ENCODE measurements at regions not wholly inside any gene's neighbourhood (a gene's known extent, or its start where the extent isn't known, plus 50 kb on each side); places are given as distances from the start of the nearest gene placed in this dataset.

DNA sequence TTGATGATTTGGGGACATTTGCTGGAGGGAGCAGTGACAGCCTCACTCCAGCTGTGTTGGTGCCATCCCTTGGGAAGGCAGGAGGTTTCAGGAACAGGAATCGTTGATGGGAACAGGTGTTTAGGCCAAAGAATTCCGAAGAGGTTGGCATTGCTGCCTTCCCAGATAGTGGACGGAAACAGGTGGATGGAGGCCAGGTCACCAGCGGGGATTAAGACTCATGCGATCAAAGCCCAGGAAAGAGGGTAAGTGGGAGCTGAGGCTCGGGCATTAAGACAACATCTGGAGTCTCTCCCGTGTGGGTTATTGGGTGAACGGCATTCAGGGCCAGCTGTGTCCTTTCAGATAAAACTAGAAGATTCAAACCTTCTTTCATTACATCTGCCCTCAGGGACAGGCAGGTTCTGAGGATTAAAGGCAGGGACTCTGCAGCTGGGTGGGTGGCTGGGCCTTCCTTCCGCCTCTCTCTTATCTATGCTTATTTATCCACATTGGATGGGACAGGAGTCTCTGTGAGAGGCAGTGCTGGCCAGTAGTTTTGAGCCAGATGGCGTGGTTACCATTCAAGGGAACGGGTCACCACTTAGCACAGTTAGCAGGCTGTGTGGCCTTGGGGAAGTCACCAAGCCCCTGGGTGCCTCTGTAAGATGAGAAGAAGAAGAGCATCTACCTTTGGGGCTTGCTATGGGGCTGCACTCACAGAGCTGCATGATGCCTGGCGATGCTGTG lies 67.6 kb downstream of the INSIG1 start:
- no peak overlapping the region for H3K4me3 ChIP-seq (replicated peaks in 1 of 4; ENCODE audit: control extremely low read depth in 1 of 4, insufficient read depth in 1 of 4, low read depth in 3 of 4, low read length in 4 of 4)
- TF ChIP-seq, protein P1, sequence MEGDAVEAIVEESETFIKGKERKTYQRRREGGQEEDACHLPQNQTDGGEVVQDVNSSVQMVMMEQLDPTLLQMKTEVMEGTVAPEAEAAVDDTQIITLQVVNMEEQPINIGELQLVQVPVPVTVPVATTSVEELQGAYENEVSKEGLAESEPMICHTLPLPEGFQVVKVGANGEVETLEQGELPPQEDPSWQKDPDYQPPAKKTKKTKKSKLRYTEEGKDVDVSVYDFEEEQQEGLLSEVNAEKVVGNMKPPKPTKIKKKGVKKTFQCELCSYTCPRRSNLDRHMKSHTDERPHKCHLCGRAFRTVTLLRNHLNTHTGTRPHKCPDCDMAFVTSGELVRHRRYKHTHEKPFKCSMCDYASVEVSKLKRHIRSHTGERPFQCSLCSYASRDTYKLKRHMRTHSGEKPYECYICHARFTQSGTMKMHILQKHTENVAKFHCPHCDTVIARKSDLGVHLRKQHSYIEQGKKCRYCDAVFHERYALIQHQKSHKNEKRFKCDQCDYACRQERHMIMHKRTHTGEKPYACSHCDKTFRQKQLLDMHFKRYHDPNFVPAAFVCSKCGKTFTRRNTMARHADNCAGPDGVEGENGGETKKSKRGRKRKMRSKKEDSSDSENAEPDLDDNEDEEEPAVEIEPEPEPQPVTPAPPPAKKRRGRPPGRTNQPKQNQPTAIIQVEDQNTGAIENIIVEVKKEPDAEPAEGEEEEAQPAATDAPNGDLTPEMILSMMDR (conservative IDR thresholded peaks at IDR 0.05 in 1 of 2, IDR thresholded peaks at IDR 0.05 in 1 of 2; ENCODE audit: low read depth in 1 of 2, low read length in 2 of 2), result no peak
- TF ChIP-seq EZH2 (IDR thresholded peaks at IDR 0.05; ENCODE audit: low read length, missing control alignments), result no peak
- DNase-seq (ENCODE audit: low read depth in 2 of 2), result no peak
- peaks cover 3% of the 10 kb centered on the region for H3K27me3 ChIP-seq (ENCODE audit: control insufficient read depth, insufficient read depth, low read length)
- no peak overlapping the region for H3K27ac ChIP-seq (ENCODE audit: insufficient read depth, low read length)
- no peak overlapping the region for H3K4me2 ChIP-seq (ENCODE audit: extremely low read depth, insufficient read depth, low read length)
- no peak overlapping the region for H2AFZ ChIP-seq (ENCODE audit: low read length)
- no peak overlapping the region for H3K9ac ChIP-seq (ENCODE audit: insufficient read depth, low read length)
- no peaks in the 10 kb centered on the region for H3K9me3 ChIP-seq (ENCODE audit: control insufficient read depth, insufficient read depth, low read depth, low read length)
- H3K36me3 ChIP-seq (ENCODE audit: control insufficient read depth, insufficient read depth, low read length), result no peaks in the 10 kb centered on the region
- H3K4me1 ChIP-seq (ENCODE audit: control insufficient read depth, extremely low read depth, insufficient read depth, low read length), result no peaks in the 10 kb centered on the region
- H3K79me2 ChIP-seq (ENCODE audit: control insufficient read depth, insufficient read depth, low read length), result no peaks in the 10 kb centered on the region
- H4K20me1 ChIP-seq (ENCODE audit: control insufficient read depth, extremely low read depth, insufficient read depth, low read length), result no peaks in the 10 kb centered on the region

DNA sequence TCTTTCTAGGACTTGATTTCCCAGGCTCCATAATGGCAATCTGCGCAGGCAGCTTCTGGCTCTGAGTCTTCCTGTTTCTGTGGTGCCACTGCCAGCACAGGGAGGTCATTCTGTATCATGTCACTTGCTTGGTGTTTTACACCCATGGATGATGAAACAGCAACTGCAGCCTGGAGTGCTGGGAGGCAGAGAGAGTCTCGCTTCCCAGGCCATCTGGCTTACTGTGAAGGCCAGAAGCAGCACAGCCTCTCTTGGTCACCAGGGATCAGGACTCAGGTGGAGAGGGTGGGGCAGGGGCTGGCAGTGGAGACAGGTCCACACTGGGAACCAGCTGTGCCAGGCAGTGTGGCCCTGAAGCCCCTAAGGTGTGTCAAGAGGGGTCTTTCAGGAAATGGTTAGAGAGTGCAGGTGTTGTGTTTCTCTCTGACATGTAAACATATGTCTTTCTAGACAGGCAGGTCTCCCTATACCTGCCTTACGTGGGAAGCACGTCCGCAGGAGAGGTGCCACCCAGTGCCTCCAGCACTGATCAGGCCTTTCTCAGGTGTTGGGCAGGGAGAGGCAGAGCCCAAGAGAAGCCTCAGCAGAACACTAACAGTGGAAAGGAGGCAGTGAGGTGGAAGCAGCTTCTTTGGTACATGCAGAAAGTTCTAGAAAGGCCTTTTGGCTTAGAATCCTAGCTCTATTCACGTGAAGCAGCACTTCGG lies 71.4 kb downstream of the INSIG1 start:
- Histone ChIP-seq H2AFZ (ENCODE audit: low read length) (no peak overlapping the region), H3K36me3 (ENCODE audit: control insufficient read depth, insufficient read depth, low read length) (no peaks in the 10 kb centered on the region), H3K27me3 (ENCODE audit: control insufficient read depth, insufficient read depth, low read length) (peaks cover 28% of the 10 kb centered on the region), H3K9ac (ENCODE audit: insufficient read depth, low read length) (no peak overlapping the region), H3K79me2 (ENCODE audit: control insufficient read depth, insufficient read depth, low read length) (no peaks in the 10 kb centered on the region), H3K27ac (ENCODE audit: insufficient read depth, low read length) (no peak overlapping the region), H3K4me2 (ENCODE audit: extremely low read depth, insufficient read depth, low read length) (no peak overlapping the region), H3K4me1 (ENCODE audit: control insufficient read depth, extremely low read depth, insufficient read depth, low read length) (no peaks in the 10 kb centered on the region), H4K20me1 (ENCODE audit: control insufficient read depth, extremely low read depth, insufficient read depth, low read length) (no peaks in the 10 kb centered on the region), H3K4me3 (replicated peaks in 1 of 4; ENCODE audit: control extremely low read depth in 1 of 4, insufficient read depth in 1 of 4, low read depth in 3 of 4, low read length in 4 of 4) (no peak overlapping the region), H3K9me3 (ENCODE audit: control insufficient read depth, insufficient read depth, low read depth, low read length) (no peaks in the 10 kb centered on the region)
- no peak for TF ChIP-seq EZH2 (IDR thresholded peaks at IDR 0.05; ENCODE audit: low read length, missing control alignments)
- TF ChIP-seq, protein P1 (conservative IDR thresholded peaks at IDR 0.05 in 1 of 2, IDR thresholded peaks at IDR 0.05 in 1 of 2; ENCODE audit: low read depth in 1 of 2, low read length in 2 of 2), result no peak
- DNase-seq (ENCODE audit: low read depth in 2 of 2), result no peak

DNA sequence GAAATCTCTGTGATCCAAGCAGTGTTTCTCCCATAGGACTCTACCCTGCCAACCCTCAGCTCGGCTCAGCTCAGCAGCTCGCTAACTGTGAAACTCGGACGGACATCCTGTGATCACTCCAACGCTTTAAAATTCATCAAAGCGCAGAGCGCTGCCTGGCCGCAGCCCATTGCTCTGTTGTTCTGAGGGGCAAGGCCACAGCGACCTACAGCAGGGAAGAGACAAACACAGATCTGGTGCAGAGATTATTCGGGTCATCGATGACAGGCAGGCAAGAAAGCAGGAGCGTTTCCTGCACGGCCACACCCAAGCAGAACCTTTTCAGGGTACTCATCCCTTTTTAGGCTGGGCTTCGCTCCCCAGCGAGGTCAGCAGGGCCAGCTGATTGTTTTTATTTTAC lies 72.1 kb downstream of the INSIG1 start:
- Histone ChIP-seq H3K36me3 (ENCODE audit: control insufficient read depth, insufficient read depth, low read length) (no peaks in the 10 kb centered on the region), H3K4me3 (replicated peaks in 1 of 4; ENCODE audit: control extremely low read depth in 1 of 4, insufficient read depth in 1 of 4, low read depth in 3 of 4, low read length in 4 of 4) (no peak overlapping the region), H3K27ac (ENCODE audit: insufficient read depth, low read length) (no peak overlapping the region), H3K27me3 (ENCODE audit: control insufficient read depth, insufficient read depth, low read length) (peaks cover 31% of the 10 kb centered on the region), H3K9ac (ENCODE audit: insufficient read depth, low read length) (no peak overlapping the region), H3K79me2 (ENCODE audit: control insufficient read depth, insufficient read depth, low read length) (no peaks in the 10 kb centered on the region), H3K9me3 (ENCODE audit: control insufficient read depth, insufficient read depth, low read depth, low read length) (no peaks in the 10 kb centered on the region), H2AFZ (ENCODE audit: low read length) (no peak overlapping the region), H4K20me1 (ENCODE audit: control insufficient read depth, extremely low read depth, insufficient read depth, low read length) (no peaks in the 10 kb centered on the region), H3K4me2 (ENCODE audit: extremely low read depth, insufficient read depth, low read length) (no peak overlapping the region), H3K4me1 (ENCODE audit: control insufficient read depth, extremely low read depth, insufficient read depth, low read length) (no peaks in the 10 kb centered on the region)
- TF ChIP-seq EZH2 (IDR thresholded peaks at IDR 0.05; ENCODE audit: low read length, missing control alignments), result no peak
- TF ChIP-seq, protein P1 (conservative IDR thresholded peaks at IDR 0.05 in 1 of 2, IDR thresholded peaks at IDR 0.05 in 1 of 2; ENCODE audit: low read depth in 1 of 2, low read length in 2 of 2), result no peak
- DNase-seq (ENCODE audit: low read depth in 2 of 2), result no peak

Measured in fibroblast of lung (primary cell).